ENCODE measurements at regions not wholly inside any gene's neighbourhood (a gene's known extent, or its start where the extent isn't known, plus 50 kb on each side); places are given as distances from the start of the nearest gene placed in this dataset.

GRCh38 chr4:133969202-133969848 is 232.3 kb downstream of the PABPC4L start:
- peaks cover 0 to 13% of the 10 kb centered on the region in 2 donors for H3K9me3 ChIP-seq
- DNase-seq = peak in 2 of 4 donors; percentile 12 to 32
- no peaks in the 10 kb centered on the region for H3K36me3 ChIP-seq
- intact Hi-C loops (cut with DNase I) = no loop called here
- H3K27me3 ChIP-seq = no peaks in the 10 kb centered on the region
- ATAC-seq = no peak
- no peak overlapping the region for H3K27ac ChIP-seq
- H3K4me3 ChIP-seq = no peak overlapping the region
- no peak for TF ChIP-seq CTCF (IDR thresholded peaks at IDR 0.05)
- no peaks in the 10 kb centered on the region for H3K4me1 ChIP-seq

GRCh38 chr4:133968174-133968573 is 233.4 kb downstream of the PABPC4L start:
- no peak for DNase-seq
- TF ChIP-seq CTCF (IDR thresholded peaks at IDR 0.05) = no peak
- ATAC-seq = no peak

GRCh38 chr4:133960975-133961374 is 240.6 kb downstream of the PABPC4L start:
- no peak for TF ChIP-seq CTCF (IDR thresholded peaks at IDR 0.05)
- Histone ChIP-seq H3K9me3 (peaks cover 0 to 26% of the 10 kb centered on the region in 2 donors), H3K4me3 (no peak overlapping the region), H3K4me1 (no peaks in the 10 kb centered on the region), H3K36me3 (no peaks in the 10 kb centered on the region), H3K27ac (no peak overlapping the region), H3K27me3 (no peaks in the 10 kb centered on the region)
- intact Hi-C loops (cut with DNase I) = no loop called here
- ATAC-seq (no peak), DNase-seq (no peak)

More at GRCh38 chr4:133968174-133968573, 233.4 kb downstream of the PABPC4L start:
- intact Hi-C loops (cut with DNase I) = no loop called here
- Histone ChIP-seq H3K36me3 (no peaks in the 10 kb centered on the region), H3K4me3 (no peak overlapping the region), H3K9me3 (peaks cover 0 to 13% of the 10 kb centered on the region in 2 donors), H3K27ac (no peak overlapping the region), H3K4me1 (no peaks in the 10 kb centered on the region), H3K27me3 (no peaks in the 10 kb centered on the region)

GRCh38 chr4:133943081-133943480 is 258.5 kb downstream of the PABPC4L start:
- DNase-seq (no peak), ATAC-seq (no peak)
- H3K36me3 ChIP-seq = no peaks in the 10 kb centered on the region
- H3K27ac ChIP-seq = no peak overlapping the region
- no peaks in the 10 kb centered on the region for H3K9me3 ChIP-seq
- no peaks in the 10 kb centered on the region for H3K27me3 ChIP-seq
- intact Hi-C loops (cut with DNase I) = no loop called here
- no peak overlapping the region for H3K4me3 ChIP-seq
- H3K4me1 ChIP-seq = no peaks in the 10 kb centered on the region
- TF ChIP-seq CTCF (IDR thresholded peaks at IDR 0.05) = no peak

GRCh38 chr4:133938061-133938460 is 263.5 kb downstream of the PABPC4L start:
- H3K4me3 ChIP-seq = no peak overlapping the region
- H3K36me3 ChIP-seq = no peaks in the 10 kb centered on the region
- no peaks in the 10 kb centered on the region for H3K9me3 ChIP-seq
- H3K4me1 ChIP-seq = no peaks in the 10 kb centered on the region
- intact Hi-C loops (cut with DNase I) = no loop called here
- H3K27me3 ChIP-seq = no peaks in the 10 kb centered on the region
- H3K27ac ChIP-seq = no peak overlapping the region
- no peak for DNase-seq
- TF ChIP-seq CTCF (IDR thresholded peaks at IDR 0.05) = no peak
- ATAC-seq = no peak
